ENCODE measurements at regions not wholly inside any gene's neighbourhood (a gene's known extent, or its start where the extent isn't known, plus 50 kb on each side); places are given as distances from the start of the nearest gene placed in this dataset.

DNA sequence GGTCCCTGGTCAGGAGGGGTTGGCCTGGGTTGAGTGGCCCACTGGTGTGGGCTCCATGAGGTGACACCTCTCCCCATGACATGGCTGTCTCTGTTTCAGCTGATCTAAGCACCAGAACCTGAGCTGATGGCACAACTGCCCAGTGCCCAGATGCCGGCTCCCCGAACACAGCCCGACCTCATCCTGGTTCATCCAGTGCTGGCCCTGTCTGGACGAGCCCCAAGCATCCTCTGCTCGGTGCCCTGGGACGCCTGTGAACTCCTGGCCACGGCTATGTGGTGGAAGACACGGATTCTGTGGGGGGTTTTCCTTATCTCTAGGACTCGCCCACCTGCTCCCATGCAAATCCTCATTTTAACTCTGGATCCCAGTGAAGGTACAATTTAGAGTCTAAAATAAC lies 389.2 kb downstream of the SHANK2 start:
- no peak for DNase-seq (ENCODE audit: low read depth in 1 of 2, low spot score in 1 of 2)

DNA sequence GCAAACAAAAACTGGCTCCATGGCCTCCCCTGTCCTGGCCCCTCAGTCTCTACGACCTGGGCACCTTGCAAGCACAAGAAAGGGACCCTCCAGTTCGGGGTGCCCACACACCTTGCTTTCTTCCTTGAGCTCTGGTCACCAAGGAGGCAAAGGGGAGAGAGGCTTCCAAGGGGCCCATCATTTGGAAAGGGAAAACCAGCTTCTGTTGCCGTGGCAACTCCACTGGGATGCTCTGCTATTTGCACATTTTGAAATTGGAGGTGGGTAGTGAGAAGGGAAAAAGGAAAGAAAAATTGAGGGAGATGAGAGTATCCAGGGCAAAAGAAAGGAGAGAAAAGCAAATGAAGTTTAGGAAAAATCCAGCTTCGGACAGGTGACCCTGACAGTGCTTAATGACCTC lies 388.4 kb downstream of the SHANK2 start:
- no peak for DNase-seq (ENCODE audit: low read depth in 1 of 2, low spot score in 1 of 2)

DNA sequence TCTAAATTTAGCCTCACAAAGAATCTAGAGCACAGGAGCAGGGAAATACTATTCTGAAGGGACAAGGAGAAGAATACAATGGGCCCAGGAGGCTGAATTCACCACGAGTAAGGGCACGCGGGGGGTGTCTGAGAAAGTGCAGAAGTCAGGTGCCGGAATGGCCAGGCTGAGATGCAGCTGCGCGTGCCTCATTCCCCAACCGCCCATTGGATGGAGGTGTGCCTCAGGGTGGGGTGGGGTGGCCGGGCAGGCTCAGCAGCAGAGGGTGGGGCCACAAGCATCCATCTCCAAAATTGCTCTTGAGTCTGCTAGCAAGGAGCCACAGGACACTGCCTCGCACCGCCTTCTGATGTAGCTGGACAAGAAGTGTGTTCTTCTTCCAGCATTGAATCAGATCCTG lies 387.0 kb downstream of the SHANK2 start:
- DNase-seq (ENCODE audit: low read depth in 1 of 2, low spot score in 1 of 2): no peak

DNA sequence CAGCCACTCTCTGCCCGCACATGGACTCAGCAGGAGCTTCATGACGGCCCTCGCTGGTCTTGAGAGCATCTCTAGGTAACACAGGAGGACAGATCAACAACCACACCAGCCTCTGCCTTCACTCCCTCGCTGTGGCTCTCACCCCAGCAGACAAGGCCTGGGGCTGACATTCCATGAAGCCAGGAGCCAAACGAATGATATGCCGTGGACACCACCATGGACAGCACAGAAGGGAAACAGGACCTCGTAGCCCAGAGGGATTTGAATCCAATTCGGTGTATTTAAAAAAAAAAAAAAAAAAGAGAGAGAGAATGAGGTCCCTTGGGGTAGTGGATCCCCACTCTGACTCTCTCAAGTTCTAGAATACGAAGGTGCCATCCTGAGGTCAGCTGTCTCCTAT lies 385.5 kb downstream of the SHANK2 start:
- DNase-seq (ENCODE audit: low read depth in 1 of 2, low spot score in 1 of 2): no peak

DNA sequence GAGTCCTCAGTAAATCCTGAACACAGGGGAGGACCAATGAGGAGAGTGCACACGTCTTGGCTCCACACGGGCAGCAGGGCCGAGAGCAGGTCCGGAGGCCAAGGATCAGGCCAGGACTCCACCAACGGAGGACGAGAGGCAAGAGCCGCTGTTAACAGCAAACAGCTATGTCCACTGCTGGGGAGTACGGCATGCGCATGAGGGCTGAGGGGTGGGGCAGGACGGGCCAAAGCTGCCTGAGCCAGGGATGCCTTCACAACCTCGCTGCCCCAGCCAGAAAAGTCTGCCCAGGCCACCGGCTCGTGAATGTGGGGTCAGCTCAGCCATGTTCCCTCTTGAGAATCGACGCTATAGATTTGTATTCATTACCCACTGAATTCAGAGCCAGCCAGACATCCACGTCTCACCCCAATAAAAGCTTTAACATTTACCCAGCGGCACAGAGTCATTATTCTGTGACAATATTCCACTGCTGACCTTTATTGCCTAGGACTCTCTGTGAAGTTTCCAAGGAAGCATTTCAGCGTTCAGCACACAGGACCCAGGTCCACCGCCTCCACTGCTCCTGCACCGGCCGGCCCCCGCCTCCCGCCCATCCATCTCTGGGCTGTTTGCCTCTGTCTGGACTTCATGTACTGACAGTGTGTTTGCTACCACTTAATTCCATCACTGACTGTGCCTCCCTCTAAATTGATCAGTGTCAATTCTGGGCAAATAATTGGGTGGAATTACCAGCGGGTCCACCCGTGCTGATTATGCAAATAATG lies 384.9 kb downstream of the SHANK2 start:
- no peak for DNase-seq (ENCODE audit: low read depth in 1 of 2, low spot score in 1 of 2)

DNA sequence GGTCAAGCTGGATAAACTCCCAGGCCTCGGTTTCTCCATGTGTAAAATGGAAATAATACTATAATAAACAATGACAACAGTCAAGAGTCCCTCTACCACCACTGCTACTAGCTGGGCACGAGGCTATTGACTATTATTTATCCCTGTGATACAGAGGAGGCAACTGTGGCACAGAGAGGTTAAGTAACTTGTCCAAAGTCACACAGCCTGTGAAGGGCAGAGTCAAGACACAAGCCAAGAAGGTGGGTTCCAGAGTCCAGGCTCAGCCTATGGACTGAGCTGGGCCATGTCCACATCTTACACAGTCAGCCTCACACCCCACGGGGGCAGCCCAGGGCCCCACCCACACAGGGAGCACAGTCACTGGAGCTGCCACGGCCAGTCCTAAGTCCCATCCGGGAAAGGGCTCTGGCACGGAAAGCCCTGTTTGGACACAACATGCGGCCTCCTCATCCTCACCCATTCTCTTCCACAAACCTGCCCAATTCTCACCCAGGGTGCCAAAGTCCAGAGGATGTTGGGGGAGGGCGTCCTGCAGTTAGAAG lies 384.0 kb downstream of the SHANK2 start:
- DNase-seq (ENCODE audit: low read depth in 1 of 2, low spot score in 1 of 2): no peak

DNA sequence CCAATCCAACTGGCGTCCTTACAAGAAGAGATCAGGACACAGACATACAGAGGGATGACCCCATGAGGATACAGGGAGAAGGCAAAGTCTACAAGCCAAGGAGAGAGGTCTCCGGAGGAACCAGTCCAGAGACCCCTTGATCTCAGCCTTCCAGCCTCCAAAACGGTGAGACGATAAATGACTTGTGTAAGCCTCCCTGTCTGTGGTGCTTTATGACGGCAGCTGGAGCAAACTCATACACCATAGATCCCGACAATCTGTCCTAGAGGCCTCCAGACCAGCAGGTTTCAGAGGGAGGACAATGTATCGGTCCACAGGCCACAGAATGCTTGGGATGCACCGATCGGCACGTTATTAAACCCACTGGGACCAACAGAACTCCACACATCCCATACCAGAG lies 383.3 kb downstream of the SHANK2 start:
- no peak for DNase-seq (ENCODE audit: low read depth in 1 of 2, low spot score in 1 of 2)

DNA sequence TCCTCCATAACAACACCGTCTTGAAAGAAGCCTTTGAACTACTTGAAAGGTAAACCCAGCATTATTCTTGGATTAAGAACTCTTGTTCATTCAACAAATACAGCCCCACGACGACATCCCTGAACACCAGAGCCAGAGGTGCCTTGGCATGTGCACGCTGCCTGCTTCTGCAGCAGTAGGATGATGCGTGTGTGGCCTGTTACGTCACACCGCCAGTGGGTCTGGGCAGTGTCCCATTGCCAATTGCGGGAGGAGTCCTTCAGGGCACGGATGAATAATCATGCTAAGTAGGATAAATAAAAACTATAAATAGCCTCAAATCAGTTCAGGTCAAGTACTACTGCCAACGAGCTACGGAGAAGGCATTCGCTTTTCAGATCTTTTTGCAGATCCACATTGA lies 380.5 kb downstream of the SHANK2 start:
- no peak for DNase-seq (ENCODE audit: low read depth in 1 of 2, low spot score in 1 of 2)

DNA sequence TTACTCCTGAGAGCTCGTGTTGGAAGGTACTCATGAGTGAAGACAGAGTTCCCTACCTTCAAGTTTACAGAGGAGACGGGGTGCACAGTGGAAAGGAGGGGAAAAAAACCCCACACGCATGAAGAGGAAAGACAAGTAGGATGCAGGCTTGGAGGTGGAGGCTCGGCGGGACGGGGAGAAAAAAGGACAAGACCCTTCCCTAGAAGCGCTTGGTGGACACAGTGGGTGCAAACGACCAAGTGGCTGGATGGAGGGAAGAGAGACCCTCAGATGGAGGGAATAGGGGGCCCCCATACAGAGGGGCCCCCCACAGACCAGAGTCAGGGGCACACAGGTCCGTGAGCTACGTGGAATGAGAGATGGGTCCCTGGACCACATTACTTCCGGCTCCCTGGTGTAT lies 380.1 kb downstream of the SHANK2 start:
- no peak for DNase-seq (ENCODE audit: low read depth in 1 of 2, low spot score in 1 of 2)

DNA sequence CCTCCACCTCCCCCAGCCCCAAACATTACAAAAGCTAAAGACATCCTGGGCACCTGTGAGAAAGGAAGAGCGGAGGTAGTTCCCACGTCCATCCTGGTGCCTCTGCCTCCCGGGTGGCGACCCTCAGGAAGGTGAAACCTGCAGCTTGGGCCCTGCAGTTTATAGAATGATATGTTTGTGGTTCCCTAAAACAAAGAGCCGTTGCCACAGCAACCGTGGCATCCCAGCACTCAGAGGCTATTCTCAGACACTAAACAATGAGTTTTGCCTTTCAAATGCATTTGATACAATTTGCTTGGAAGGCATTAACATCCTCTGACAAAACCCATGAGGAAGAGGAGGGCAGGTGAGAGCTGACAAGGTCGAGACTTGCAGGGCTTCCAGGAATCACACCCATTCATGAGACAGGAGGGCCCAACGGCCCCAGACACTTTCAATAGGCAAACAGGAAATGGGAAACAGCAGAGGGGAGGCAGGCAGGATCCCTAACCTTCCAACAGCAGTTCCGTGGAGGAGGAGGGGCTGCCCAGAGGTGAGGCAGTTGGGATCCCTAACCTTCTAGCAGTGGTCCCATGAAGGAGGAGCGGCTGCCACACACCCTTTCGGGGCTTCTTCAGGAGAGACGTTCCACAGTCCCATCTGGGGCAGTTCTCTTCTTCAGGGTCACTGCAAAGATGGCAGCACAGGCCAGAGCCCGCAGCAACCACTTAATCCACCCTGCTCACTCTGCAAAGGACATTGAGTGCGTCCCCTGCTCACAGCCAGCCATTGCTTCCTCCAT lies 379.2 kb downstream of the SHANK2 start:
- DNase-seq (ENCODE audit: low read depth in 1 of 2, low spot score in 1 of 2): no peak

DNA sequence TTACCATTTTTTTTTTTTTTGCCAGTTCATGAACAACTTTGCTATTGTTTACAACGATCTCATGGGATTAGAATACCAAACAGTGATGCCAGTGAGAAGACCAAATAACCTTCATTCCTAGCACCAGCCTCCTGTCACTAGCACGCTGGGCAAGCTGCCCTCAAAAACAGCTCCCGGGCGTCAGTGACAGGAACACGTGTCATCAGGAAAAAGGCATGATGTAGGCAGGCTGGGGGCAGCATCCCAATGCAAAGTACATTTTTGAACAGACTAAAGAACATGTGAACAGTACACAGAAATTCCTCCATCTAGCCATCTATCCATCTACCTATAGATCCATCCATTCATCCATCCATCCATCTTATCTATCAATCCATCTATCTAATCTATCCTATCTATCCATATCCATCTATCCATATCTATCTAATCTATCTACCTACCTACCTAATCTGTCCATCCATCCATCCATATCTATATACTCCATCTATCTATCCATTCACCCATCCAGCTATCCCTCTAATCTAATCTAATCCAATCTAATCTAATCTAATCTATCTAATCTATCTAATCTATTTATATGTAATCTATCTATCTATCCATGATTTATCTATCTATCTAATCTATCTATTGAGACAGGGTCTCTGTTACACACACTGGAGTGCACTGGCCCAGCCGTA lies 378.5 kb downstream of the SHANK2 start:
- no peak for DNase-seq (ENCODE audit: low read depth in 1 of 2, low spot score in 1 of 2)

DNA sequence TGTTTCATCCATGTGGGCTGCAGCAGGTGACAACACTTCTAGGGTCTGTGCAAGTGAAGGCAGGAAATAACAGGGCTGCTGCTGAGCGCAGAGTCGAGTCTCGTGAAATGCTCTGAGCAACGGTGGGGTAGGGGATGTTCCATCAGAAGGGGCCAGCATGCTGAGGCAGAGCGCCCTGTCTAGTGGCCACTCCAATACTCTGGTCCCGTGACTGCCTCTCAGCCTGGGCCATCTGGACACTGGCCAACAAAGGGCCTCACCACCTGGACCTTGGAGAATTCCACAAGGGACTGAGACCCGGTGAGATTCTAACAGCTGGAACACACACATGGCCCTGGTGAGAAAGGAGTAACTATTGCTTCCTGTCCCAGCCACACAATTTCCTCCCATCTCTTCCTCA lies 375.7 kb downstream of the SHANK2 start:
- DNase-seq (ENCODE audit: low read depth in 1 of 2, low spot score in 1 of 2): no peak

DNA sequence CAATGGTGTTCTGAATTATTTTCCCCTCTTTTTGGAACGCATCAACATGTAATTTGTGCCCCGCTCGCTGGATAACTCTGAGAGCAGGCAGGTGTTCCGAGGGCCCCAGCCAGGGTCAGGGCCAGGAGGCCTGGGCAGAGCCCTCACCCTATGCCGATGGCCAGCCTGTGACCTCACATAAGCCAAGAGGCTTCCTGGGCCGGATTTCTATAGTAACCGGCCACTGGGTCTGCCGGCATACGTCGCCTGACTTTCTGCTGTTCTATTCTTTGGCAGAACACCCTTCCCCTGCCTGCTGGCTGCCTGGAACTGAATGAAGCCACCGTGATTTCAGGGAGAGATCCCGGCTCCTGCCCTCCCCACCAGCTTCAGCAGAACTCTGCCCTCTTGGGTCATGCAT lies 375.2 kb downstream of the SHANK2 start:
- no peak for DNase-seq (ENCODE audit: low read depth in 1 of 2, low spot score in 1 of 2)

DNA sequence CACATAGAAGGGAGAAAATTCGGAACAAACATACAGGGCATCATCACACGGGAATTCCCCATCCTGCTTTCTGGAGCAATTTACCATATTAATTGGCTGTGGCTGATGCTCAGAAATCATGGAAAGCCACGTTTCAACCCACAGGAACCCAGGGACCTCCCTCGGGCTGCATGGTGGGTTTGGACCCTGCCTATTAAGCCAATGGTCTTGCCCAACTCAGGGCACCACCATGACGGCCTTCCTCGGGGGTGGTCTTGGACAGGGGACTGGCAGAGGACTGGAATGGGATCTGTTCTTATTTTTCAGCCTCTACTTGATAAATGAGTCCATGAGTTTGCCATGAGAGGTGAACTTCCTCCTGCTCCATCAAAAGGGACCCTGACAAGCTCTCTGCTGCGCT lies 374.0 kb downstream of the SHANK2 start:
- DNase-seq (ENCODE audit: low read depth in 1 of 2, low spot score in 1 of 2): no peak

DNA sequence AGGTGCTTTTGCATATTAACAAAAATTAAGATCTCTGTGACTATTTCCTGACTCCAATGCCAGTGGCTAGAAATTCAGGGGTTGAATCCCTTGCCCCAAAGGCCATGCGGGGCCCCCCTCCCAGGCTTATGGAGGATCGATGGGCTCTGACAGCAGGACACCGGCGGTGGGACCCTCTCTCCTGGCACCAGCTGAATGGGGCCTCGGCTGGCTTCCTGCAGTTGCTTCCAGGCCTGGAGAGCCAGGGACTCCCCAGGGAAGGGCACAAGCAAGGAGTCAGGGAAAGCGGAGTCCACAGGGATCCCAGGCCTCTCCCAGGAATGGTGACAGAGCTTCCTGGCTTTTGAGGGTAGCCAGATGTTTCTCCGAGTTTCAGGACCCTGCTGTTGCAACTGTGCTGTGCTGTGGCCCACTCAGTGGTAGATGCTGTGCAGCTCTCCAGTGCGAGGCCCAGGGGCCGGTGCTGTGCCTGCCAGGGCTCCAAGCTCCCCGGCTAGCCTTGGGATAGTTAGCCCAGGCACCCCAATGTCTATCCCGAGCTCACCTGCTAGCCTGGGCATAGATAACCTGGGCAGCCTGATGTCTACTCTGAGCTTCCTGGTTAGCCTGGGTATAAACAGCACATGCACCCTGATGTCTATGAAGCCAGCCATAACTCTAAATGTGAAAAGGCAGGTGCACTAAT lies 372.6 kb downstream of the SHANK2 start:
- no peak for DNase-seq (ENCODE audit: low read depth in 1 of 2, low spot score in 1 of 2)

DNA sequence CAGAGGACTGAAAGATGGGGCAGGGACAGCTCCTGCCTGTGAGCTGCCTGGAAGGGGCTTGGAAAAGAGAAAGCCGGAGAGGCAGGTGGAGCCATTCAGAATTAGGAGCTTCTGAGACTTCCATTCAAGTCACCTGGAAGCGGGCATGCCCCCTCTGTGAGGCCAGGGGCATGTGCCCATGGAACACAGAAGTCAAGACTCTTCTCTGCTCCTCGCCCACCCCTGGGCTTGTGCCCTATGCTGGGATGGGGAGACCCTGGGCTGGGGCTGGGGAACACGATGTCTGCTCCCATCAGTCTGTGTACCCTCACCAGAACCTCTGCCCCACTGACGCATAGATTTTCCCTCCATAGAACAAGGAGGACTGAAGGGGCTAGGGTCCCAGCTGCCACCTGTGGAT lies 372.0 kb downstream of the SHANK2 start:
- no peak for DNase-seq (ENCODE audit: low read depth in 1 of 2, low spot score in 1 of 2)

DNA sequence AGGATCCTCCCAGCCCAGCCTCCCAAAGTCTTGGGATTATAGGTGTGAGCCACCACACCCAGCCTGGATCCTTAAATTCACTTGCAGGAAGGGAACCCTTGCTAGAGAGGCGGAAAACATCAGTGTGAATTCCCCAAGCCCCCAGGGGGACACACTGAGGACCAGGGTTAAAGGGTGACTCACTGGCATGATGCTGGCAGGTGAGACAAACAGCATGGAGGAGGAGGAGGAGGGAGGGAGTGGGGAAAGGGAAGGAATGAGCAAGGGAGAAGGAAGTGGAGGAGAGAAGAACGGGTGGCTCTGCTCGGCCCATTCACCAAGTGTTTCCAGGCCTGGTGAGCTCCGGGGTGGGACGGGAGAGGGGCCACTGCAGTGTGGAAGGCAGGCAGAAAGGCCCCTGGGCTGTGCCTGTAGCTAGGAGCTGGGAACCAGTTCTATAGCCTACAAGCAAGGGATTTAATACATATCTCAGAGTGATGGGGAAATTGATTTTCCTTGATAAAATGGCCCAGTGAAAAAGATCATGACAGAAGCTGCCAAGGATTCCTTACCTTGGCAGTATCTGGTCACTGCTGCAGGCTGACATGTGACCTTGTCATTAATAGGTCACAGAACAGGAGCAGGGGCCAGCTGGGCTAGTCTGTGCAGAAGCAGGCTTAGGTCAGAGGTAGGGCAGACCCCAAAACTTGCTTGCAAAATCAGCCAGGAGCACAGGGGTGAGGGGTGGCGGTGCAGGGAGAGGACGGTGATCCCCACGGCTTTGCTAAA lies 370.2 kb downstream of the SHANK2 start:
- DNase-seq (ENCODE audit: low read depth in 1 of 2, low spot score in 1 of 2): no peak

DNA sequence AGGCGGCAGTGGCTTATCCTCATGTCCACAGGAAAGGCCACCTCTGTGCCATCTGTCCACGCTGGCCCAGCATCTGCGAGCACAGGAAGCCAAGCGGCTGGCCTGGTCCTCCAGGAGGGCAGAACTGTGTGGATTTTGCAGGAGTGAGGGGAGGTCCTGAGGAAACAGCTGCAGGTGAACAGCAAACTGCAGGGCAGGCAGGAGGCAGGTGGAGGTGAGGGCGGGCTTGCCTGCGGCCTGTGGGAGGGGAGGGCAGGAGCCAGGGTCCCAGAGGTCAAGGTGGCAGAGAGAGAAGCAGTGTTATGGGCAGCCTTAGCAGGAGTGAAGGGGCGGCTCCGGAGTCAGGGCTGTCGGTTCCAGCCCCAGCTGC lies 369.7 kb downstream of the SHANK2 start:
- no peak for DNase-seq (ENCODE audit: low read depth in 1 of 2, low spot score in 1 of 2)

DNA sequence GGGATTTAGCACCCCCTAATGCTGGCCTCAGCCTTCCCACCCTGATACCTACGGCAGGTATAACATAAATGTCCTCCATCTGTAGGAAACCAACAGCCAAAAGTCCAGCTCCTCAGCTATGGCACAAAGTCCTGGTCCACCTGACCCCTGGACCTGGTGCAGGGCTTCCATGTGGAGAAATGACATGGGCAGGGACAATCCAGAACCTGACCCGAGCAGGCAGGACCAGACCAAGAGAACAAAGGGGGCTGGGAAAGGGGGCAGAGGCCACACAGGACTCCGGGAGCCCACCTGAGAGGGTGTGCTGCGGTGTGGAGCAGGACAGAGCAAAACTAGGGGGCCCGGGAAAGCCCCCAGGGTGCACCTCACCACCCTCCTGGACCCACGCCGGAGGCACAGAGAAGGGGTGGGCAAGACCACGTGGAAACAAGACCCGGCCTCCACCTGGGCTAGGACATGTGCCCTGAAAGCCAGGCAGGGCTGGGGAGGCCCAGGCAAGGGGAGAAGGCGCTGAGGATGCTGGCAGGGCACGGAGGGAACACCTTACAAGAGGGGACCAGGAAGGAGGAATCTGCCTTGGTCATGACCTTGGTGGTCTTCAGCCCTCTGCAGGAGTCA lies 368.9 kb downstream of the SHANK2 start:
- no peak for DNase-seq (ENCODE audit: low read depth in 1 of 2, low spot score in 1 of 2)

DNA sequence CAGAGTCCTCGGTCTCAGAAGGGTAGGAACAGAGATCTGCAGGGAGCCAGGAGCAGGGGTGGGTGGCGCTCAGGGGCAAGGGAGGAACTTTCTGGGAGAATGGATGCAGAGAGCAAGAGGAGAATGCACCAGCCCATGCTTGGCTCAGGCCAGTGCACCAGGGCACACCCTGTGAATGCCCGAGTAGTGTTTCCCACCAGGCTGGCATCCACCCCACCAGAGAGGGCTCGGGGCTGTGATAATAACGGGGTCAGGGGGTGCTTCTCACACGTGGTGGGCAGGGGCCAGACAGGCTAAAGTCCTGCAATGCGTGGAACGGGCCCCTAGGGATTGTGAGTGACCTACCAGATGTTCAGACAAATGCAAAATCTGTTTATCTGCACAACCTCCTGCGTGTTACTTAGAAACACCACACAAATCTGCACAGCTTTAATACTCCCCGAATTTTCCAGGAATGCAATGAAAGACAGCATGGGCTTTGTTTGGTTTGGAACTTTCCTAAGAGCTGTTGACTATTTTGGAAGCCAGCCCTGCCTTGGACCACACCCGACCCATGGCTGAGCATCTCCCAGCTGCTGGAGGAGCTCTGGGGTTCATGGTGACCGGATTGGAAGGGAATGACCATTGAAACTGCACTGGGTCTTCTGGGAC lies 368.3 kb downstream of the SHANK2 start:
- DNase-seq (ENCODE audit: low read depth in 1 of 2, low spot score in 1 of 2): no peak
